Hepatocyte (in vitro differentiated cells): ENCODE measurements at regions not wholly inside any gene's neighbourhood (a gene's known extent, or its start where the extent isn't known, plus 50 kb on each side); places are given as distances from the start of the nearest gene placed in this dataset.
"Not testable (repeated sequence)": the region's sequence is repeated elsewhere in the genome, so short reads cannot be mapped to it uniquely, and the experiment has no call there.

Source experiments
- EZH2 ChIP-seq: fragments of 200-600 bp; sonication (generic); IDR thresholded peaks from 2 replicates; pipeline ENCODE4 v1.6.1; 2016; ENCODE audit warnings: antibody characterized with exemption, mild to moderate bottlenecking, borderline replicate concordance
- EZH2phosphoT487 ChIP-seq: fragments of 200-600 bp; sonication (generic); IDR thresholded peaks from one replicate; pipeline ENCODE4 v1.6.1; 2018; ENCODE audit warnings: antibody characterized with exemption, mild to moderate bottlenecking, low read depth, moderate library complexity; ENCODE audit not compliant: unreplicated experiment, severe bottlenecking
- TF ChIP-seq, protein P1 (sequence below): fragments of 200-600 bp; sonication (generic); IDR thresholded peaks from 2 replicates; pipeline ENCODE4 v1.5.1; 2016; ENCODE audit warnings: antibody characterized with exemption, mild to moderate bottlenecking; ENCODE audit not compliant: poor library complexity

DNA sequence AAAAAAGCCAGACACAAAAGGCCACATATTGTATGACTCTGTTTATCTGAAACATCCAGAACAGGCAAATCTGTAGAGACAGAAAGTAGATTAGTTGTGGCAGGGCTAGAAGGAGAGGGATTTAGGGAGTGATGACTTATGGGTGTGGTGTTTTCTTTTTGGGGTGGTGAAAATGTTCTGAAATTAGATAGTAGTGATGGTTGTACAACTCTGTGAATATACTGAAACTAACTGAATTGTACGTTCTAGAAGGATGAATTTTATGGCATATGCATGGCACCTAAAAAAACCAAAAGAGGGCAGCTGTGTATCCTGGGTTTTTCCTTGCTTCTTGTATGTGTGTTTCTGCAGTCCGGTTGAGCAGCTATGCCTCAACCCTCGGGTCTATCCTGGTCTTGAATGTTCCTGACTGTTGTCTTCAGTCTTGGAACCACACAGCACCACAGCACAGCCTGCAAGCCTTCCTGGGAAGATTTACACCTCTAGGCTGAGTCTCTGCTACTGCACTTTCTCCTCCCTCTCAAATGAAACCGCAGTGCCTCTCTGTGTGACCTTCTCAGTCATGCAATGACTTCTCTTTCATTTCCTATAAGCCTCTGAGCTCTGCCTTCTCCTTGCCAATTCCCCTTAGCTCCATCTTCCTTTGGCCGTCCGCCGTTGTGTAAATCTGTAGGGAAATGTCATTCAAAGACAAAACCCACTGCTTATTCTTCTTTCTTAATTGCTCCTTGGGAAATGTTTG is 269.1 kb upstream of the PLGLB1 start:
- TF ChIP-seq, protein P1, sequence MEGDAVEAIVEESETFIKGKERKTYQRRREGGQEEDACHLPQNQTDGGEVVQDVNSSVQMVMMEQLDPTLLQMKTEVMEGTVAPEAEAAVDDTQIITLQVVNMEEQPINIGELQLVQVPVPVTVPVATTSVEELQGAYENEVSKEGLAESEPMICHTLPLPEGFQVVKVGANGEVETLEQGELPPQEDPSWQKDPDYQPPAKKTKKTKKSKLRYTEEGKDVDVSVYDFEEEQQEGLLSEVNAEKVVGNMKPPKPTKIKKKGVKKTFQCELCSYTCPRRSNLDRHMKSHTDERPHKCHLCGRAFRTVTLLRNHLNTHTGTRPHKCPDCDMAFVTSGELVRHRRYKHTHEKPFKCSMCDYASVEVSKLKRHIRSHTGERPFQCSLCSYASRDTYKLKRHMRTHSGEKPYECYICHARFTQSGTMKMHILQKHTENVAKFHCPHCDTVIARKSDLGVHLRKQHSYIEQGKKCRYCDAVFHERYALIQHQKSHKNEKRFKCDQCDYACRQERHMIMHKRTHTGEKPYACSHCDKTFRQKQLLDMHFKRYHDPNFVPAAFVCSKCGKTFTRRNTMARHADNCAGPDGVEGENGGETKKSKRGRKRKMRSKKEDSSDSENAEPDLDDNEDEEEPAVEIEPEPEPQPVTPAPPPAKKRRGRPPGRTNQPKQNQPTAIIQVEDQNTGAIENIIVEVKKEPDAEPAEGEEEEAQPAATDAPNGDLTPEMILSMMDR, result not testable (repeated sequence)
- TF ChIP-seq EZH2, EZH2phosphoT487: not testable (repeated sequence)
